Loucy (cell line): ENCODE measurements at regions not wholly inside any gene's neighbourhood (a gene's known extent, or its start where the extent isn't known, plus 50 kb on each side); places are given as distances from the start of the nearest gene placed in this dataset.
A peak's percentile ranks its signal among the peaks of the same experiment; 100 is the strongest.

Experiments used
- H2AFZ ChIP-seq: fragments of 200-600 bp; sonication (generic); 2 replicates; pipeline ENCODE4 v1.6.0; 2016; ENCODE audit warnings: antibody characterized with exemption, mild to moderate bottlenecking, low read length, moderate library complexity
- H3F3A ChIP-seq: fragments of 200-600 bp; 2 replicates; pipeline ENCODE4 v1.6.0; 2016; ENCODE audit warnings: antibody characterized with exemption, low read depth, mild to moderate bottlenecking
- H3K27me3 ChIP-seq: fragments of 200-600 bp; sonication (generic); 2 replicates; pipeline ENCODE4 v1.6.1; 2014; ENCODE audit warnings: low read length, mild to moderate bottlenecking; ENCODE audit not compliant: insufficient read depth, poor library complexity, severe bottlenecking
- H3K36me3 ChIP-seq: fragments of 200-600 bp; sonication (generic); 2 replicates; pipeline ENCODE4 v1.6.1; 2016; ENCODE audit warnings: low read length; ENCODE audit not compliant: insufficient read depth
- H3K4me1 ChIP-seq: fragments of 200-600 bp; sonication (generic); 2 replicates; pipeline ENCODE4 v1.5.1; 2014; ENCODE audit warnings: low read length, mild to moderate bottlenecking; ENCODE audit not compliant: insufficient read depth, poor library complexity, severe bottlenecking
- H3K4me2 ChIP-seq: fragments of 200-600 bp; sonication (generic); 2 replicates; pipeline ENCODE4 v1.6.0; 2014; ENCODE audit warnings: antibody characterized with exemption, low read length, low read depth, mild to moderate bottlenecking; ENCODE audit not compliant: poor library complexity, severe bottlenecking
- H3K4me3 ChIP-seq: fragments of 200-600 bp; sonication (generic); 2 replicates; pipeline ENCODE4 v1.5.1; 2014; ENCODE audit warnings: low read length, mild to moderate bottlenecking, mixed read lengths; ENCODE audit not compliant: poor library complexity, severe bottlenecking
- H3K79me2 ChIP-seq: fragments of 200-600 bp; sonication (generic); 2 replicates; pipeline ENCODE4 v1.6.1; 2014; ENCODE audit warnings: low read length; ENCODE audit not compliant: insufficient read depth
- H3K9ac ChIP-seq: fragments of 200-600 bp; sonication (generic); 2 replicates; pipeline ENCODE4 v1.6.0; 2014; ENCODE audit warnings: mild to moderate bottlenecking, low read depth, low read length, moderate library complexity; ENCODE audit not compliant: poor library complexity, severe bottlenecking
- H3K9me2 ChIP-seq: fragments of 200-600 bp; sonication (generic); replicated peaks from 2 replicates; pipeline ENCODE4 v1.6.1; 2016; ENCODE audit warnings: low read depth, low read length, mixed read lengths
- H3K9me3 ChIP-seq: fragments of 200-600 bp; sonication (generic); 2 replicates; pipeline ENCODE4 v1.6.1; 2014; ENCODE audit warnings: mild to moderate bottlenecking, antibody characterized with exemption, low read length, low read depth; ENCODE audit not compliant: insufficient read depth
- H4K20me1 ChIP-seq: fragments of 200-600 bp; sonication (generic); 2 replicates; pipeline ENCODE4 v1.6.0; 2014; ENCODE audit warnings: antibody characterized with exemption, low read length, mild to moderate bottlenecking; ENCODE audit not compliant: insufficient read depth, poor library complexity, severe bottlenecking
- EZH2phosphoT487 ChIP-seq: fragments of 200-600 bp; IDR thresholded peaks from 2 replicates; pipeline ENCODE4 v1.6.1; 2018; ENCODE audit warnings: antibody characterized with exemption, mild to moderate bottlenecking, moderate library complexity, borderline replicate concordance
- TF ChIP-seq, protein P1 (sequence below): fragments of 200-600 bp; sonication (generic); conservative IDR thresholded peaks from 2 replicates; pipeline ENCODE4 v1.5.1; 2014; ENCODE audit warnings: mild to moderate bottlenecking, antibody characterized with exemption, low read length

DNA sequence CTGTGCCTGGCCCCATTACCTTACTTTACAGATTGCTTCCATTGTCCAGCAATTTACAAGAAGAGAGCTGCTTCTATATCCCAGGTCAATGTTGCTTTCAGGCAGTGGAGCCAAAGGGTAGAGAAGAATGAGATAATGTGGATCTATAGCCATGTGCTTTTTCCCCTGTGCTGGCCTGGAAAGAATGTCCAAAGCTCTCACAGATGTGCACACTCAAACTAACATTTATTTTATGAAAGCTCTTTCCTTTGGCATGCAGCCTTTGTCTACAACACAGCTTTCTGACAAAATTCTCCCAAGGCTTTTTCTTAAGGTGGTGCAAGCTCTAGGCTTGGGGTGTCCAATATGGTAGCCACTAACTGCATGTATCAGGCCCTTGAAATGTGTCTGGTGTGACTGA, 217.3 kb downstream of the LRRC70 start:
- Histone ChIP-seq H3K9me3 (0 out of 2 replicates have a peak, but pooled peaks cover 4% of the 10 kb centered on the region), H3K27me3 (no peaks in the 10 kb centered on the region), H3K9ac (no peak overlapping the region), H3K4me1 (no peaks in the 10 kb centered on the region), H3K4me2 (no peak overlapping the region), H3K79me2 (no peaks in the 10 kb centered on the region), H4K20me1 (no peaks in the 10 kb centered on the region), H3K4me3 (no peak overlapping the region), H3F3A (no peaks in the 10 kb centered on the region), H2AFZ (no peak overlapping the region), H3K36me3 (no peaks in the 10 kb centered on the region), H3K9me2 (no peaks in the 10 kb centered on the region)
- TF ChIP-seq, protein P1, sequence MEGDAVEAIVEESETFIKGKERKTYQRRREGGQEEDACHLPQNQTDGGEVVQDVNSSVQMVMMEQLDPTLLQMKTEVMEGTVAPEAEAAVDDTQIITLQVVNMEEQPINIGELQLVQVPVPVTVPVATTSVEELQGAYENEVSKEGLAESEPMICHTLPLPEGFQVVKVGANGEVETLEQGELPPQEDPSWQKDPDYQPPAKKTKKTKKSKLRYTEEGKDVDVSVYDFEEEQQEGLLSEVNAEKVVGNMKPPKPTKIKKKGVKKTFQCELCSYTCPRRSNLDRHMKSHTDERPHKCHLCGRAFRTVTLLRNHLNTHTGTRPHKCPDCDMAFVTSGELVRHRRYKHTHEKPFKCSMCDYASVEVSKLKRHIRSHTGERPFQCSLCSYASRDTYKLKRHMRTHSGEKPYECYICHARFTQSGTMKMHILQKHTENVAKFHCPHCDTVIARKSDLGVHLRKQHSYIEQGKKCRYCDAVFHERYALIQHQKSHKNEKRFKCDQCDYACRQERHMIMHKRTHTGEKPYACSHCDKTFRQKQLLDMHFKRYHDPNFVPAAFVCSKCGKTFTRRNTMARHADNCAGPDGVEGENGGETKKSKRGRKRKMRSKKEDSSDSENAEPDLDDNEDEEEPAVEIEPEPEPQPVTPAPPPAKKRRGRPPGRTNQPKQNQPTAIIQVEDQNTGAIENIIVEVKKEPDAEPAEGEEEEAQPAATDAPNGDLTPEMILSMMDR = no peak
- no peak for TF ChIP-seq EZH2phosphoT487

DNA sequence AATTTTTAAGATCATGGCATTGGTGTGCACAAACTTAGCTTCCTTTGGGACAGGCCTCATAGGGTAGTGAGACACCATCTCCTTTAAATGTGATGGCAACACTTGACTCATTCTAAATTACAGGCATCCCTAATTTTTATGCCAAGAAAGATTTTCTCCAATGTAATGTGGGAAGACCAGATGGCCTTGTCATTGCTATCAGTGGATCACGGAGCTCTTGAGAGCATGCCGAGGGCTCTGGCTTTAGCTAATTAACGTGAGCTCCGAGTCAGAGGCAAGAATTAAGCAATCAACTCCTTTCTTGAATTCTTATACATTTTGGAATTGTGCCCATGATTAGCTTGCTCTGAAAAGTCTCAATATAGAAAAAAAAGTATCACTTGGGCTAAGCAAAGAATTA, 215.8 kb downstream of the LRRC70 start:
- TF ChIP-seq EZH2phosphoT487 = no peak
- TF ChIP-seq, protein P1 = no peak
- Histone ChIP-seq H3F3A (no peaks in the 10 kb centered on the region), H3K9me3 (0 out of 2 replicates have a peak, but pooled peaks cover 4% of the 10 kb centered on the region), H4K20me1 (no peaks in the 10 kb centered on the region), H3K9me2 (no peaks in the 10 kb centered on the region), H3K36me3 (no peaks in the 10 kb centered on the region), H3K4me1 (no peaks in the 10 kb centered on the region), H3K4me3 (no peak overlapping the region), H3K79me2 (no peaks in the 10 kb centered on the region), H2AFZ (no peak overlapping the region), H3K27me3 (no peaks in the 10 kb centered on the region), H3K4me2 (no peak overlapping the region), H3K9ac (no peak overlapping the region)

DNA sequence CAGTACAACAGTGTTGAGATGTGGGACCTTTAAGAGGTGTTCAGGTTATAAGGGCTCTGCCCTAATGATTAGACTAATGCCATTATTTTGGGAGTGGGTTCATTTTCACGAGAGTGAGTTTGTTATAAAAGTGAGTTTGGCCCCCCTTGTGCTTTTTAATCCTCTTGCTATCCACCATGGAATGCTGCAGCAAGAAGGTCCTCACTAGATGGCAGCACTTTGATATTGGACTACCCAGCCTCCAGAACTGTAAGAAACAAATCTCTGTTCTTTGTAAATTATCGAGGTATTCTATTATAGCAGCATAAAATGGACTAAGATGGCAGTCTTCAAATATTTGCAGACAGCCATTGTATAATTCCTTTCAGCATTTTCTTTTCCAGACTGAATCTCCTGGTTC, 212.4 kb downstream of the LRRC70 start:
- Histone ChIP-seq H3K27me3 (no peaks in the 10 kb centered on the region), H3K9me3 (no peaks in the 10 kb centered on the region), H2AFZ (no peak overlapping the region), H3K4me3 (no peak overlapping the region), H3K36me3 (no peaks in the 10 kb centered on the region), H3K79me2 (no peaks in the 10 kb centered on the region), H3F3A (no peaks in the 10 kb centered on the region), H3K4me2 (no peak overlapping the region), H3K4me1 (no peaks in the 10 kb centered on the region), H4K20me1 (no peaks in the 10 kb centered on the region), H3K9ac (no peak overlapping the region), H3K9me2 (no peaks in the 10 kb centered on the region)
- TF ChIP-seq, protein P1 = peak; percentile 59
- no peak for TF ChIP-seq EZH2phosphoT487
